ENCODE measurements at regions not wholly inside any gene's neighbourhood (a gene's known extent, or its start where the extent isn't known, plus 50 kb on each side); places are given as distances from the start of the nearest gene placed in this dataset.

- Histone ChIP-seq H3K27ac (ENCODE audit: low read depth in 2 of 2, low read length in 2 of 2) (no peak overlapping the region), H3K9ac (ENCODE audit: low read depth in 1 of 2, low read length in 2 of 2) (no peak overlapping the region), H3K27me3 (ENCODE audit: control insufficient read depth in 2 of 2, insufficient read depth in 2 of 2, low read length in 2 of 2) (no peaks in the 10 kb centered on the region), H3K4me1 (ENCODE audit: control insufficient read depth in 2 of 2, insufficient read depth in 2 of 2, low read length in 2 of 2) (no peaks in the 10 kb centered on the region), H3K4me3 (ENCODE audit: low read length in 2 of 2) (no peak overlapping the region), H3K36me3 (ENCODE audit: control insufficient read depth in 2 of 2, insufficient read depth in 2 of 2, low read length in 2 of 2) (no peaks in the 10 kb centered on the region), H3K9me3 (ENCODE audit: control insufficient read depth in 2 of 2, low read length in 2 of 2) (peaks cover 0 to 5% of the 10 kb centered on the region in 2 donors)
Measured at GRCh38 chr2:5409898-5410381, 282.2 kb upstream of the SOX11 start.

GRCh38 chr2:5410991-5411700 is 281.0 kb upstream of the SOX11 start:
- Histone ChIP-seq H3K4me3 (ENCODE audit: low read length in 2 of 2) (no peak overlapping the region), H3K27me3 (ENCODE audit: control insufficient read depth in 2 of 2, insufficient read depth in 2 of 2, low read length in 2 of 2) (no peaks in the 10 kb centered on the region), H3K27ac (ENCODE audit: low read depth in 2 of 2, low read length in 2 of 2) (no peak overlapping the region), H3K9me3 (ENCODE audit: control insufficient read depth in 2 of 2, low read length in 2 of 2) (no peaks in the 10 kb centered on the region), H3K36me3 (ENCODE audit: control insufficient read depth in 2 of 2, insufficient read depth in 2 of 2, low read length in 2 of 2) (no peaks in the 10 kb centered on the region), H3K9ac (ENCODE audit: low read depth in 1 of 2, low read length in 2 of 2) (no peak overlapping the region), H3K4me1 (ENCODE audit: control insufficient read depth in 2 of 2, insufficient read depth in 2 of 2, low read length in 2 of 2) (no peaks in the 10 kb centered on the region)

GRCh38 chr2:5412001-5412400 is 280.2 kb upstream of the SOX11 start:
- H3K9me3 ChIP-seq (ENCODE audit: control insufficient read depth in 2 of 2, low read length in 2 of 2), result no peaks in the 10 kb centered on the region
- H3K36me3 ChIP-seq (ENCODE audit: control insufficient read depth in 2 of 2, insufficient read depth in 2 of 2, low read length in 2 of 2), result no peaks in the 10 kb centered on the region
- no peaks in the 10 kb centered on the region for H3K27me3 ChIP-seq (ENCODE audit: control insufficient read depth in 2 of 2, insufficient read depth in 2 of 2, low read length in 2 of 2)
- H3K4me1 ChIP-seq (ENCODE audit: control insufficient read depth in 2 of 2, insufficient read depth in 2 of 2, low read length in 2 of 2), result no peaks in the 10 kb centered on the region
- no peak overlapping the region for H3K4me3 ChIP-seq (ENCODE audit: low read length in 2 of 2)
- no peak overlapping the region for H3K9ac ChIP-seq (ENCODE audit: low read depth in 1 of 2, low read length in 2 of 2)
- H3K27ac ChIP-seq (ENCODE audit: low read depth in 2 of 2, low read length in 2 of 2), result no peak overlapping the region

GRCh38 chr2:5433855-5434254 is 258.3 kb upstream of the SOX11 start:
- Histone ChIP-seq H3K9ac (ENCODE audit: low read depth in 1 of 2, low read length in 2 of 2) (no peak overlapping the region), H3K4me1 (ENCODE audit: control insufficient read depth in 2 of 2, insufficient read depth in 2 of 2, low read length in 2 of 2) (no peaks in the 10 kb centered on the region), H3K27ac (ENCODE audit: low read depth in 2 of 2, low read length in 2 of 2) (no peak overlapping the region), H3K36me3 (ENCODE audit: control insufficient read depth in 2 of 2, insufficient read depth in 2 of 2, low read length in 2 of 2) (no peaks in the 10 kb centered on the region), H3K4me3 (ENCODE audit: low read length in 2 of 2) (no peak overlapping the region), H3K27me3 (ENCODE audit: control insufficient read depth in 2 of 2, insufficient read depth in 2 of 2, low read length in 2 of 2) (no peaks in the 10 kb centered on the region), H3K9me3 (ENCODE audit: control insufficient read depth in 2 of 2, low read length in 2 of 2) (peaks cover 0 to 2% of the 10 kb centered on the region in 2 donors)

- Histone ChIP-seq H3K27ac (ENCODE audit: low read depth in 2 of 2, low read length in 2 of 2) (no peak overlapping the region), H3K9ac (ENCODE audit: low read depth in 1 of 2, low read length in 2 of 2) (no peak overlapping the region), H3K4me1 (ENCODE audit: control insufficient read depth in 2 of 2, insufficient read depth in 2 of 2, low read length in 2 of 2) (no peaks in the 10 kb centered on the region), H3K27me3 (ENCODE audit: control insufficient read depth in 2 of 2, insufficient read depth in 2 of 2, low read length in 2 of 2) (no peaks in the 10 kb centered on the region), H3K36me3 (ENCODE audit: control insufficient read depth in 2 of 2, insufficient read depth in 2 of 2, low read length in 2 of 2) (no peaks in the 10 kb centered on the region), H3K9me3 (ENCODE audit: control insufficient read depth in 2 of 2, low read length in 2 of 2) (peaks cover 0 to 2% of the 10 kb centered on the region in 2 donors), H3K4me3 (ENCODE audit: low read length in 2 of 2) (no peak overlapping the region)
Measured at GRCh38 chr2:5437375-5437774, 254.8 kb upstream of the SOX11 start.

- Histone ChIP-seq H3K4me3 (ENCODE audit: low read length in 2 of 2) (no peak overlapping the region), H3K27me3 (ENCODE audit: control insufficient read depth in 2 of 2, insufficient read depth in 2 of 2, low read length in 2 of 2) (no peaks in the 10 kb centered on the region), H3K9ac (ENCODE audit: low read depth in 1 of 2, low read length in 2 of 2) (no peak overlapping the region), H3K9me3 (ENCODE audit: control insufficient read depth in 2 of 2, low read length in 2 of 2) (peaks cover 0 to 2% of the 10 kb centered on the region in 2 donors), H3K27ac (ENCODE audit: low read depth in 2 of 2, low read length in 2 of 2) (no peak overlapping the region), H3K36me3 (ENCODE audit: control insufficient read depth in 2 of 2, insufficient read depth in 2 of 2, low read length in 2 of 2) (no peaks in the 10 kb centered on the region), H3K4me1 (ENCODE audit: control insufficient read depth in 2 of 2, insufficient read depth in 2 of 2, low read length in 2 of 2) (no peaks in the 10 kb centered on the region)
Measured at GRCh38 chr2:5440174-5440573, 252.0 kb upstream of the SOX11 start.

GRCh38 chr2:5442736-5443135 is 249.4 kb upstream of the SOX11 start:
- no peaks in the 10 kb centered on the region for H3K27me3 ChIP-seq (ENCODE audit: control insufficient read depth in 2 of 2, insufficient read depth in 2 of 2, low read length in 2 of 2)
- H3K4me1 ChIP-seq (ENCODE audit: control insufficient read depth in 2 of 2, insufficient read depth in 2 of 2, low read length in 2 of 2), result no peaks in the 10 kb centered on the region
- no peaks in the 10 kb centered on the region for H3K36me3 ChIP-seq (ENCODE audit: control insufficient read depth in 2 of 2, insufficient read depth in 2 of 2, low read length in 2 of 2)
- H3K9me3 ChIP-seq (ENCODE audit: control insufficient read depth in 2 of 2, low read length in 2 of 2), result peaks cover 0 to 2% of the 10 kb centered on the region in 2 donors
- H3K9ac ChIP-seq (ENCODE audit: low read depth in 1 of 2, low read length in 2 of 2), result no peak overlapping the region
- H3K27ac ChIP-seq (ENCODE audit: low read depth in 2 of 2, low read length in 2 of 2), result no peak overlapping the region
- no peak overlapping the region for H3K4me3 ChIP-seq (ENCODE audit: low read length in 2 of 2)

- Histone ChIP-seq H3K9me3 (ENCODE audit: control insufficient read depth in 2 of 2, low read length in 2 of 2) (no peaks in the 10 kb centered on the region), H3K4me1 (ENCODE audit: control insufficient read depth in 2 of 2, insufficient read depth in 2 of 2, low read length in 2 of 2) (no peaks in the 10 kb centered on the region), H3K27me3 (ENCODE audit: control insufficient read depth in 2 of 2, insufficient read depth in 2 of 2, low read length in 2 of 2) (no peaks in the 10 kb centered on the region), H3K9ac (ENCODE audit: low read depth in 1 of 2, low read length in 2 of 2) (no peak overlapping the region), H3K27ac (ENCODE audit: low read depth in 2 of 2, low read length in 2 of 2) (no peak overlapping the region), H3K36me3 (ENCODE audit: control insufficient read depth in 2 of 2, insufficient read depth in 2 of 2, low read length in 2 of 2) (no peaks in the 10 kb centered on the region), H3K4me3 (ENCODE audit: low read length in 2 of 2) (no peak overlapping the region)
Measured at GRCh38 chr2:5444168-5444567, 248.0 kb upstream of the SOX11 start.

- Histone ChIP-seq H3K27me3 (ENCODE audit: control insufficient read depth in 2 of 2, insufficient read depth in 2 of 2, low read length in 2 of 2) (no peaks in the 10 kb centered on the region), H3K4me3 (ENCODE audit: low read length in 2 of 2) (no peak overlapping the region), H3K36me3 (ENCODE audit: control insufficient read depth in 2 of 2, insufficient read depth in 2 of 2, low read length in 2 of 2) (no peaks in the 10 kb centered on the region), H3K9ac (ENCODE audit: low read depth in 1 of 2, low read length in 2 of 2) (no peak overlapping the region), H3K27ac (ENCODE audit: low read depth in 2 of 2, low read length in 2 of 2) (no peak overlapping the region), H3K4me1 (ENCODE audit: control insufficient read depth in 2 of 2, insufficient read depth in 2 of 2, low read length in 2 of 2) (no peaks in the 10 kb centered on the region), H3K9me3 (ENCODE audit: control insufficient read depth in 2 of 2, low read length in 2 of 2) (no peaks in the 10 kb centered on the region)
Measured at GRCh38 chr2:5444854-5445253, 247.3 kb upstream of the SOX11 start.

GRCh38 chr2:5449867-5450266 is 242.3 kb upstream of the SOX11 start:
- no peak overlapping the region for H3K4me3 ChIP-seq (ENCODE audit: low read length in 2 of 2)
- H3K36me3 ChIP-seq (ENCODE audit: control insufficient read depth in 2 of 2, insufficient read depth in 2 of 2, low read length in 2 of 2), result no peaks in the 10 kb centered on the region
- no peaks in the 10 kb centered on the region for H3K4me1 ChIP-seq (ENCODE audit: control insufficient read depth in 2 of 2, insufficient read depth in 2 of 2, low read length in 2 of 2)
- H3K9ac ChIP-seq (ENCODE audit: low read depth in 1 of 2, low read length in 2 of 2), result no peak overlapping the region
- H3K27ac ChIP-seq (ENCODE audit: low read depth in 2 of 2, low read length in 2 of 2), result no peak overlapping the region
- H3K9me3 ChIP-seq (ENCODE audit: control insufficient read depth in 2 of 2, low read length in 2 of 2), result no peaks in the 10 kb centered on the region
- H3K27me3 ChIP-seq (ENCODE audit: control insufficient read depth in 2 of 2, insufficient read depth in 2 of 2, low read length in 2 of 2), result no peaks in the 10 kb centered on the region
